NCI-H345 treated with DMSO at 0.1 percent for 48 hours (cell line): ENCODE measurements at regions not wholly inside any gene's neighbourhood (a gene's known extent, or its start where the extent isn't known, plus 50 kb on each side); places are given as distances from the start of the nearest gene placed in this dataset.

Experiments
- DNase-seq: peaks from one replicate; lab custom pipeline; 2025; ENCODE audit not compliant: unreplicated experiment; lab: John Stamatoyannopoulos, UW

- DNase-seq: peak; percentile 19
These were observed 54.6 kb upstream of the RXRA start for GRCh38 chr9:134271338-134272301.

GRCh38 chr9:134272302-134273023 is 53.8 kb upstream of the RXRA start:
- peak; percentile 67 for DNase-seq

- DNase-seq: no peak
These were observed 52.6 kb upstream of the RXRA start for GRCh38 chr9:134273647-134274046.

DNA sequence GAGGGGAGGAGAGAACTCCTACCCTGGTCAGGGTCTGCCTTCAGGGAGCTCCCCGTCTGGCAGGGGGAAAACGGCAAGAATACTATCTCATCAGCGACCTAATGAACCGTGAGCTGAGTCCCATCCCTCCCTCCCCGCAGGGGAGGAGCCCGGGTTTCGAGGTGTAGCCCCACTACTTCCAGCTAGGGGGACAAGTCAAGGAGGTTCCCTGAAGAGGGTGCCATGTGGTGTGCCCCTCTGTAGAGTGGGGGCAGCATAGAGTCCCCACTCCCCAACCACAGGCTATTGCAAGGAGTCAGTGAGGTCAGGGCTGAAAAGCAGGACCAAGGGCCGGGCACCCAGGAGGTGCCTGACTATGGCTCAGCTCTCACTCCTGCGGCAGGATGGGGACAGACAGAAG is 50.9 kb upstream of the RXRA start:
- no peak for DNase-seq

- DNase-seq: no peak
These were observed 49.6 kb upstream of the RXRA start for GRCh38 chr9:134276453-134277245.
